ENCODE measurements at regions not wholly inside any gene's neighbourhood (a gene's known extent, or its start where the extent isn't known, plus 50 kb on each side); places are given as distances from the start of the nearest gene placed in this dataset.

- no peak overlapping the region for H3K4me3 Mint-ChIP-seq
- peaks cover 4% of the 10 kb centered on the region for H3K9me3 Mint-ChIP-seq
- ATAC-seq (no peak), DNase-seq (ENCODE audit: low spot score in 2 of 2) (no peak)
- H3K36me3 Mint-ChIP-seq: no peaks in the 10 kb centered on the region
- H3K4me1 Mint-ChIP-seq: no peaks in the 10 kb centered on the region
- H3K27ac Mint-ChIP-seq: no peak overlapping the region
Observed at GRCh38 chr16:51224317-51224716, 73.2 kb upstream of the SALL1 start.

GRCh38 chr16:51222016-51222415, 70.9 kb upstream of the SALL1 start:
- ATAC-seq: no peak

GRCh38 chr16:51211148-51211547, 60.1 kb upstream of the SALL1 start:
- no peak for DNase-seq (ENCODE audit: low spot score in 2 of 2)
- H3K27ac Mint-ChIP-seq: no peak overlapping the region
- no peak for ATAC-seq
- H3K36me3 Mint-ChIP-seq: no peaks in the 10 kb centered on the region
- peaks cover 10% of the 10 kb centered on the region for H3K9me3 Mint-ChIP-seq
- no peak overlapping the region for H3K4me3 Mint-ChIP-seq
- no peaks in the 10 kb centered on the region for H3K4me1 Mint-ChIP-seq

More at GRCh38 chr16:51222016-51222415, 70.9 kb upstream of the SALL1 start:
- no peaks in the 10 kb centered on the region for H3K36me3 Mint-ChIP-seq
- H3K27ac Mint-ChIP-seq: no peak overlapping the region
- H3K4me3 Mint-ChIP-seq: no peak overlapping the region
- peaks cover 4% of the 10 kb centered on the region for H3K9me3 Mint-ChIP-seq
- DNase-seq (ENCODE audit: low spot score in 2 of 2): no peak
- H3K4me1 Mint-ChIP-seq: no peaks in the 10 kb centered on the region

- Mint-ChIP-seq H3K4me1 (no peaks in the 10 kb centered on the region), H3K9me3 (peaks cover 10% of the 10 kb centered on the region), H3K36me3 (no peaks in the 10 kb centered on the region), H3K4me3 (no peak overlapping the region), H3K27ac (no peak overlapping the region)
- DNase-seq (ENCODE audit: low spot score in 2 of 2) (no peak), ATAC-seq (no peak)
Observed at GRCh38 chr16:51210087-51210486, 59.0 kb upstream of the SALL1 start.

GRCh38 chr16:51201604-51202003, 50.5 kb upstream of the SALL1 start:
- Mint-ChIP-seq H3K4me1 (no peaks in the 10 kb centered on the region), H3K36me3 (no peaks in the 10 kb centered on the region), H3K9me3 (peaks cover 12% of the 10 kb centered on the region), H3K27ac (no peak overlapping the region), H3K4me3 (no peak overlapping the region)
- no peak for ATAC-seq
- no peak for DNase-seq (ENCODE audit: low spot score in 2 of 2)

Measured in stimulated activated effector memory CD8-positive, alpha-beta T cell treated with anti-CD3 and anti-CD28 coated beads, Interleukin-12 subunit alpha, Interleukin-12 subunit beta, amount 100 ng/mL, for 72 hours (primary cell).